C4-2B (cell line): ENCODE measurements at regions not wholly inside any gene's neighbourhood (a gene's known extent, or its start where the extent isn't known, plus 50 kb on each side); places are given as distances from the start of the nearest gene placed in this dataset.
"Not testable (repeated sequence)": the region's sequence is repeated elsewhere in the genome, so short reads cannot be mapped to it uniquely, and the experiment has no call there.

Experiments
- H3K27ac ChIP-seq: fragments of 450-650 bp; 2 replicates; pipeline ENCODE4 v1.5.1; 2017
- CTCF ChIP-seq: fragments of 450-650 bp; conservative IDR thresholded peaks from 2 replicates; pipeline ENCODE4 v1.5.1; 2017; ENCODE audit warnings: mild to moderate bottlenecking
- ZFX ChIP-seq: fragments of 450-650 bp; IDR thresholded peaks from 2 replicates; pipeline ENCODE4 v1.6.1; 2017

DNA sequence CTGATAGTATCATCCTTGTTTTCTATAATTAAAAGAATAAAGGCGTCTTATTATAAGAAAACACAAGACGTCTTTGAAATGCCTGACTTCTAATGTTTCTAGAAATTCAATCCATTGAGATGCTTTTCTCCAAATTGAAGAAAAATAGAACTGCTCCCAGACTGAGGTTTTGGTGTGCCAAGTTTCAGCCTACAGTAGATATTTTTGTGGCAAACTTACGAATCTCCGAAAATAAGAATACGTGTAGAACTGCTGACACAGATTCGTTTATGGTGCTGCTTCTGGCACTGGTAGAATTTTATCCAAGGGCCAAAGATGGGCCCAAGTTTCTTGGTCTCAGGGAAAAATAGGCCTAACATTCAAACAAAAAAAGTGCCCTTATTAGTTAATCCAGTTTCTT is 554.5 kb upstream of the NR5A2 start:
- no peak for TF ChIP-seq CTCF
- no peak for TF ChIP-seq ZFX
- no peak overlapping the region for H3K27ac ChIP-seq

- no peak overlapping the region for H3K27ac ChIP-seq
- no peak for TF ChIP-seq CTCF
Measured at GRCh38 chr1:199474738-199475137, 552.8 kb upstream of the NR5A2 start.

DNA sequence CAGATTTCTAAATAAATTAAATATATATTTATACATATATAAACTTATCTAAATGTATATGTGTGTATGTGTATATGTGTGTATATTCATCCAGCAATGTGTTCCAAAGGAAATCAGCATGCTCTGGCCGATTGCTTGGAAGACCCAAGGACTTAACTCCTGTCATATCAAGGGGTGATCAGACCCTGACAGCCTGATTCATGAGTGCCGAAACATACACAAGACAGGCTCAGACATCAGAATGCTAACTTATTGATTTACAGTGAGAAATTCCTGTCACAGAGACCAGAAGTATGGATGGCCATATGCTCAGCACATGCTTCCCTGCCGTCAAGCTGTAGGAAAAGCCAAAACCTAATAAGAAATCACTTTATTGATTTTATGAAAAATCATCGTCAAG is 545.1 kb upstream of the NR5A2 start:
- TF ChIP-seq ZFX (no peak), CTCF (no peak)
- no peak overlapping the region for H3K27ac ChIP-seq

- H3K27ac ChIP-seq: no peak overlapping the region
- TF ChIP-seq CTCF: no peak
- no peak for TF ChIP-seq ZFX
Measured at GRCh38 chr1:199489594-199489993, 537.9 kb upstream of the NR5A2 start.

DNA sequence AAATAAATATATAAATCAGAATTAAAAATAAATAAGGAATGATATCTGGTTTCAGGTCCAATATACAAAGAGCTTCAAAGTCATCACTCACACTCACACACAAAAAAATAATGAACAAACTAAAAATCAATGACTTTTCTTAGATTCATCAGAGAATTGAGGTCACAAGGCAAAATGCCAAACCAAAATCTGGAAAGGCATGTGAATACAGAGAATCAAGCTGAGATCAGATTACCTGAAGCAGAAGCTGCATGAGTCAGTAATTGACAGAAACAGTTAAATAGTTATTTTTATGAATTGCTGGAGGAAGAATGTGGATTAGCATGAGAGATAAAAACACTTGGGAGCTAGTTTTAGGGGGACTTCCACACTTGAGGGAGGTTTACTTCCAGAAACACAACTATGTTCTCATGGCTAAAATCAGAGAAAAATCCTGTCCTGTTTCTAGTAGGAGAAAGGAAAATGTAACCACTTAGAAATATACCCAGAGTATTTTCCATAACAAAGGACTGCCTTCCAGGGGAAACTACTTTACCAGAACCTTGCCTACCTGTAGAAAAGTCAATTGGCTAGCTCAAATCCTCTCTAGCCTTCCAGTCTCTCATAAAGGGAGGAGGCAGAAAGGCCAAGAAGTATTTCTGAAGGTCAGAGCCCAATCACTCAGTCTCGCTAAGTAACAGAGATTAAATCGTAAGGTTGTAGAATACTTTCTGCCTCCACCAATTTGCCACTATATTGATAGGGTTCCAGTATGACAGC is 536.6 kb upstream of the NR5A2 start:
- no peak for TF ChIP-seq ZFX
- no peak for TF ChIP-seq CTCF

GRCh38 chr1:199495432-199495831 is 532.1 kb upstream of the NR5A2 start:
- no peak overlapping the region for H3K27ac ChIP-seq

More for the DNA sequence above, 536.6 kb upstream of the NR5A2 start:
- no peak overlapping the region for H3K27ac ChIP-seq

DNA sequence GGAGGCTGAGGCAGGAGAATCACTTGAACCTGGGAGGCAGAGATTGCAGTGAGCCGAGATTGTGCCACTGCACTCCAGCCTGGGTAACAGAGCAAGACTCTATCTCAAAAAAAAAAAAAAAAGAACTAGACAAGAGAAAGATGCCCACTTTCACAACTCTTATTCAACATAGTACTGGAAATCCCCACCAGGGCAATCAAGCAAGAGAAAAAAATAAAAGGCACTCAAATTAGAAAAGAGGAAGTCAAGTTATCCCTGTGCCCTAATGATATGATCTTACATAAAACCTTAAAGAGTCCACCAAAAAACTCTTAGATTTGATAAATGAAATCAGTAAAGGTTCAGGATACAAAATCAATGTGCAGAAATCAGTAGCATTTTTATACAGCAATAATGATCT is 528.7 kb upstream of the NR5A2 start:
- H3K27ac ChIP-seq: not testable (repeated sequence)

More at GRCh38 chr1:199495432-199495831, 532.1 kb upstream of the NR5A2 start:
- TF ChIP-seq CTCF (no peak), ZFX (no peak)

DNA sequence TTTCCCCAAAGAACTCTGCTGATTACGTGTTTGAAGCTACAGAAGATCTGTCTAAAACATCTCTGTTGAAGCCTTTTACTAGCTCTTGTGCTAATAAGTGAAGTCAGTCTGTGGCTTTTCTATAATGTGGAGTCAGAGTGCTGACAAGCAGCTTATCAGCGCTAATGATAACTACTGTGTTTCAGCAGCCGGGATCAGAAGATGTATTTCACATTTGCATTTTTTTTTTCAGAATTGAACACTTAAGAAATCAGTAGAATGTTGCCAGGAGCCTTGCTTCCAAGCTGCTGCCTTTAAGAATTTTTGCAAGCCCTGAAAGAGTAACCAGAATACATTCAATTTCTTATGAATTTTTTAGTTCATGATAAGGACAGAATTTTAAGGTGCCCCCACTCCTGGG is 519.4 kb upstream of the NR5A2 start:
- no peak overlapping the region for H3K27ac ChIP-seq
- TF ChIP-seq CTCF (no peak), ZFX (no peak)
